ENCODE measurements at regions not wholly inside any gene's neighbourhood (a gene's known extent, or its start where the extent isn't known, plus 50 kb on each side); places are given as distances from the start of the nearest gene placed in this dataset.

GRCh38 chr3:31440878-31441277, 91.8 kb upstream of the STT3B start:
- no peak for DNase-seq (ENCODE audit: low read depth)
- no peak for TF ChIP-seq CTCF (IDR thresholded peaks at IDR 0.05; ENCODE audit: low read depth, low read length, missing control alignments)
- in situ Hi-C loops (cut with HindIII; ENCODE audit: low sequenced_read_pairs) = no loop called here
- H3K4me3 ChIP-seq (ENCODE audit: low read depth, low read length) = no peak overlapping the region

GRCh38 chr3:31442755-31443154, 90.0 kb upstream of the STT3B start:
- in situ Hi-C loops (cut with HindIII; ENCODE audit: low sequenced_read_pairs) = no loop called here
- TF ChIP-seq CTCF (IDR thresholded peaks at IDR 0.05; ENCODE audit: low read depth, low read length, missing control alignments) = no peak
- no peak for DNase-seq (ENCODE audit: low read depth)
- no peak overlapping the region for H3K4me3 ChIP-seq (ENCODE audit: low read depth, low read length)

GRCh38 chr3:31444220-31445142, 88.2 kb upstream of the STT3B start:
- in situ Hi-C loops (cut with HindIII; ENCODE audit: low sequenced_read_pairs) = no loop called here
- DNase-seq (ENCODE audit: low read depth) = no peak
- TF ChIP-seq CTCF (IDR thresholded peaks at IDR 0.05; ENCODE audit: low read depth, low read length, missing control alignments) = no peak
- H3K4me3 ChIP-seq (ENCODE audit: low read depth, low read length) = no peak overlapping the region

- no peak for DNase-seq (ENCODE audit: low read depth)
- TF ChIP-seq CTCF (IDR thresholded peaks at IDR 0.05; ENCODE audit: low read depth, low read length, missing control alignments) = no peak
- in situ Hi-C loops (cut with HindIII; ENCODE audit: low sequenced_read_pairs) = no loop called here
- no peak overlapping the region for H3K4me3 ChIP-seq (ENCODE audit: low read depth, low read length)
Observed at GRCh38 chr3:31445701-31446100, 87.0 kb upstream of the STT3B start.

GRCh38 chr3:31448035-31448881, 84.5 kb upstream of the STT3B start:
- no peak overlapping the region for H3K4me3 ChIP-seq (ENCODE audit: low read depth, low read length)
- no peak for DNase-seq (ENCODE audit: low read depth)
- in situ Hi-C loops (cut with HindIII; ENCODE audit: low sequenced_read_pairs) = no loop called here
- peak; percentile 50 for TF ChIP-seq CTCF (IDR thresholded peaks at IDR 0.05; ENCODE audit: low read depth, low read length, missing control alignments)

GRCh38 chr3:31448882-31449243, 83.9 kb upstream of the STT3B start:
- DNase-seq (ENCODE audit: low read depth) = no peak
- no peak overlapping the region for H3K4me3 ChIP-seq (ENCODE audit: low read depth, low read length)
- in situ Hi-C loops (cut with HindIII; ENCODE audit: low sequenced_read_pairs) = no loop called here
- no peak for TF ChIP-seq CTCF (IDR thresholded peaks at IDR 0.05; ENCODE audit: low read depth, low read length, missing control alignments)

All from astrocyte of the cerebellum (primary cell).